Coronary artery (tissue), 2 donors: ENCODE measurements at regions not wholly inside any gene's neighbourhood (a gene's known extent, or its start where the extent isn't known, plus 50 kb on each side); places are given as distances from the start of the nearest gene placed in this dataset.

Source experiments
- DNase-seq: peaks from one replicate; pipeline ENCODE4 v3.0.0-alpha.2; 2017; ENCODE audit warnings: low spot score
- H3K27ac ChIP-seq, 2 donors: fragments of 200-600 bp; sonication (generic); one replicate each; pipeline ENCODE4 v1.5.1; 2016 to 2019
- H3K4me3 ChIP-seq: fragments of 200-600 bp; sonication (generic); 2 replicates; pipeline ENCODE4 v1.5.1; 2016; ENCODE audit warnings: mild to moderate bottlenecking, moderate library complexity
- CTCF ChIP-seq: fragments of 200-600 bp; sonication (generic); IDR thresholded peaks from one replicate; pipeline ENCODE4 v1.5.1; 2019; ENCODE audit warnings: antibody characterized with exemption

- no peak for TF ChIP-seq CTCF
- no peak for DNase-seq
- H3K4me3 ChIP-seq, result no peak overlapping the region
- H3K27ac ChIP-seq, result no peak overlapping the region
These were observed 350.0 kb downstream of the GALC start for GRCh38 chr14:87643005-87643404.

- TF ChIP-seq CTCF, result no peak
- Histone ChIP-seq H3K27ac (no peak overlapping the region), H3K4me3 (no peak overlapping the region)
- DNase-seq, result no peak
These were observed 352.4 kb downstream of the GALC start for GRCh38 chr14:87640553-87640952.

GRCh38 chr14:87638196-87638595 is 354.8 kb downstream of the GALC start:
- TF ChIP-seq CTCF, result no peak
- no peak for DNase-seq
- no peak overlapping the region for H3K27ac ChIP-seq
- no peak overlapping the region for H3K4me3 ChIP-seq

GRCh38 chr14:87635442-87635841 is 357.5 kb downstream of the GALC start:
- Histone ChIP-seq H3K27ac (no peak overlapping the region), H3K4me3 (no peak overlapping the region)
- DNase-seq, result no peak
- TF ChIP-seq CTCF, result no peak

GRCh38 chr14:87632796-87633195 is 360.2 kb downstream of the GALC start:
- H3K4me3 ChIP-seq, result no peak overlapping the region
- no peak for DNase-seq
- no peak for TF ChIP-seq CTCF

GRCh38 chr14:87630846-87631245 is 362.1 kb downstream of the GALC start:
- TF ChIP-seq CTCF, result no peak
- Histone ChIP-seq H3K4me3 (no peak overlapping the region), H3K27ac (peak overlapping the region in 1 of 2 donors; percentile 26)
- no peak for DNase-seq

More at GRCh38 chr14:87632796-87633195, 360.2 kb downstream of the GALC start:
- H3K27ac ChIP-seq, result no peak overlapping the region

GRCh38 chr14:87629788-87630187 is 363.2 kb downstream of the GALC start:
- Histone ChIP-seq H3K4me3 (no peak overlapping the region), H3K27ac (peak overlapping the region in 1 of 2 donors; percentile 26)
- no peak for DNase-seq
- no peak for TF ChIP-seq CTCF
